Stimulated activated effector memory CD8-positive, alpha-beta T cell treated with anti-CD3 and anti-CD28 coated beads, Interleukin-12 subunit alpha, Interleukin-12 subunit beta, amount 100 ng/mL, for 72 hours (primary cell): ENCODE measurements at regions not wholly inside any gene's neighbourhood (a gene's known extent, or its start where the extent isn't known, plus 50 kb on each side); places are given as distances from the start of the nearest gene placed in this dataset.

Experiments
- ATAC-seq: fragments of 150-1000 bp; cut with Tn5 transposase; 2 replicates; pipeline ENCODE4 v1.10.0; 2021
- DNase-seq, 2 donors: peaks; one replicate each; pipeline ENCODE4 v3.0.0; 2021 to 2022; ENCODE audit warnings: low spot score in 2 of 2
- H3K27ac Mint-ChIP-seq: one replicate; pipeline ENCODE4 v1.8.0; 2022; ENCODE audit warnings: mild to moderate bottlenecking, mixed read lengths
- H3K36me3 Mint-ChIP-seq: one replicate; pipeline ENCODE4 v1.8.0; 2022; ENCODE audit warnings: mild to moderate bottlenecking, mixed read lengths
- H3K4me1 Mint-ChIP-seq: one replicate; pipeline ENCODE4 v1.8.0; 2022; ENCODE audit warnings: mixed read lengths
- H3K4me3 Mint-ChIP-seq: one replicate; pipeline ENCODE4 v1.8.0; 2022; ENCODE audit warnings: mild to moderate bottlenecking, mixed read lengths
- H3K9me3 Mint-ChIP-seq: one replicate; pipeline ENCODE4 v1.8.0; 2022; ENCODE audit warnings: mixed read lengths

GRCh38 chr20:22412977-22413868 lies 171.1 kb downstream of the FOXA2 start:
- no peak overlapping the region for H3K4me3 Mint-ChIP-seq
- peaks cover 25% of the 10 kb centered on the region for H3K9me3 Mint-ChIP-seq
- DNase-seq (no peak), ATAC-seq (no peak)
- no peaks in the 10 kb centered on the region for H3K4me1 Mint-ChIP-seq
- no peak overlapping the region for H3K27ac Mint-ChIP-seq
- no peaks in the 10 kb centered on the region for H3K36me3 Mint-ChIP-seq

GRCh38 chr20:22411627-22412450 lies 172.5 kb downstream of the FOXA2 start:
- DNase-seq (no peak), ATAC-seq (no peak)
- peaks cover 21% of the 10 kb centered on the region for H3K9me3 Mint-ChIP-seq
- no peak overlapping the region for H3K4me3 Mint-ChIP-seq
- no peaks in the 10 kb centered on the region for H3K36me3 Mint-ChIP-seq
- no peak overlapping the region for H3K27ac Mint-ChIP-seq
- no peaks in the 10 kb centered on the region for H3K4me1 Mint-ChIP-seq

GRCh38 chr20:22411286-22411626 lies 173.1 kb downstream of the FOXA2 start:
- no peak for DNase-seq
- Mint-ChIP-seq H3K9me3 (peaks cover 21% of the 10 kb centered on the region), H3K27ac (no peak overlapping the region), H3K4me1 (no peaks in the 10 kb centered on the region), H3K36me3 (no peaks in the 10 kb centered on the region), H3K4me3 (no peak overlapping the region)
- ATAC-seq, result no peak

- Mint-ChIP-seq H3K4me3 (no peak overlapping the region), H3K36me3 (no peaks in the 10 kb centered on the region), H3K9me3 (peaks cover 21% of the 10 kb centered on the region), H3K4me1 (no peaks in the 10 kb centered on the region), H3K27ac (no peak overlapping the region)
- DNase-seq (no peak), ATAC-seq (no peak)
Observed at GRCh38 chr20:22410556-22411130, 173.7 kb downstream of the FOXA2 start.

- H3K4me1 Mint-ChIP-seq, result no peaks in the 10 kb centered on the region
- peaks cover 21% of the 10 kb centered on the region for H3K9me3 Mint-ChIP-seq
- H3K36me3 Mint-ChIP-seq, result no peaks in the 10 kb centered on the region
- H3K4me3 Mint-ChIP-seq, result no peak overlapping the region
- DNase-seq (no peak), ATAC-seq (no peak)
- no peak overlapping the region for H3K27ac Mint-ChIP-seq
Observed at GRCh38 chr20:22408521-22409402, 175.6 kb downstream of the FOXA2 start.

- ATAC-seq (no peak), DNase-seq (no peak)
- no peak overlapping the region for H3K4me3 Mint-ChIP-seq
- peaks cover 19% of the 10 kb centered on the region for H3K9me3 Mint-ChIP-seq
- no peaks in the 10 kb centered on the region for H3K36me3 Mint-ChIP-seq
- H3K4me1 Mint-ChIP-seq, result no peaks in the 10 kb centered on the region
- H3K27ac Mint-ChIP-seq, result no peak overlapping the region
Observed at GRCh38 chr20:22407237-22408193, 176.9 kb downstream of the FOXA2 start.

GRCh38 chr20:22404419-22405170 lies 179.8 kb downstream of the FOXA2 start:
- Mint-ChIP-seq H3K4me1 (no peaks in the 10 kb centered on the region), H3K36me3 (no peaks in the 10 kb centered on the region), H3K27ac (no peak overlapping the region), H3K9me3 (peaks cover 8% of the 10 kb centered on the region), H3K4me3 (no peak overlapping the region)
- DNase-seq (no peak), ATAC-seq (no peak)

- H3K4me1 Mint-ChIP-seq, result no peaks in the 10 kb centered on the region
- DNase-seq (no peak), ATAC-seq (no peak)
- H3K27ac Mint-ChIP-seq, result no peak overlapping the region
- H3K4me3 Mint-ChIP-seq, result no peak overlapping the region
- H3K36me3 Mint-ChIP-seq, result no peaks in the 10 kb centered on the region
- H3K9me3 Mint-ChIP-seq, result peaks cover 5% of the 10 kb centered on the region
Observed at GRCh38 chr20:22403632-22404361, 180.6 kb downstream of the FOXA2 start.

GRCh38 chr20:22403022-22403631 lies 181.2 kb downstream of the FOXA2 start:
- DNase-seq (no peak), ATAC-seq (no peak)
- no peaks in the 10 kb centered on the region for H3K4me1 Mint-ChIP-seq
- no peak overlapping the region for H3K27ac Mint-ChIP-seq
- H3K9me3 Mint-ChIP-seq, result peaks cover 9% of the 10 kb centered on the region
- H3K36me3 Mint-ChIP-seq, result no peaks in the 10 kb centered on the region
- H3K4me3 Mint-ChIP-seq, result no peak overlapping the region

GRCh38 chr20:22402550-22402949 lies 181.8 kb downstream of the FOXA2 start:
- DNase-seq (no peak), ATAC-seq (no peak)
- no peak overlapping the region for H3K4me3 Mint-ChIP-seq
- H3K4me1 Mint-ChIP-seq, result no peaks in the 10 kb centered on the region
- no peaks in the 10 kb centered on the region for H3K36me3 Mint-ChIP-seq
- no peak overlapping the region for H3K27ac Mint-ChIP-seq
- peaks cover 11% of the 10 kb centered on the region for H3K9me3 Mint-ChIP-seq

GRCh38 chr20:22400440-22400839 lies 183.9 kb downstream of the FOXA2 start:
- no peaks in the 10 kb centered on the region for H3K4me1 Mint-ChIP-seq
- no peak overlapping the region for H3K4me3 Mint-ChIP-seq
- peaks cover 11% of the 10 kb centered on the region for H3K9me3 Mint-ChIP-seq
- no peak overlapping the region for H3K27ac Mint-ChIP-seq
- no peaks in the 10 kb centered on the region for H3K36me3 Mint-ChIP-seq
- ATAC-seq, result no peak
- DNase-seq, result no peak

GRCh38 chr20:22394583-22394982 lies 189.8 kb downstream of the FOXA2 start:
- no peak for ATAC-seq
- no peak overlapping the region for H3K27ac Mint-ChIP-seq
- H3K36me3 Mint-ChIP-seq, result no peaks in the 10 kb centered on the region
- H3K4me3 Mint-ChIP-seq, result no peak overlapping the region
- H3K4me1 Mint-ChIP-seq, result no peaks in the 10 kb centered on the region
- peaks cover 6% of the 10 kb centered on the region for H3K9me3 Mint-ChIP-seq
- DNase-seq, result no peak

GRCh38 chr20:22390543-22390903 lies 193.8 kb downstream of the FOXA2 start:
- Mint-ChIP-seq H3K4me1 (no peaks in the 10 kb centered on the region), H3K9me3 (peaks cover 7% of the 10 kb centered on the region), H3K4me3 (no peak overlapping the region), H3K36me3 (no peaks in the 10 kb centered on the region), H3K27ac (no peak overlapping the region)
- DNase-seq, result no peak
- no peak for ATAC-seq
